Tibial nerve (tissue), 4 donors: ENCODE measurements at regions not wholly inside any gene's neighbourhood (a gene's known extent, or its start where the extent isn't known, plus 50 kb on each side); places are given as distances from the start of the nearest gene placed in this dataset.

Experiments
- EP300 ChIP-seq, 2 donors: sonication (generic); formaldehyde crosslinking; IDR thresholded peaks; one replicate each; pipeline ENCODE4 v1.6.1; 2017; ENCODE audit warnings: antibody characterized with exemption in 2 of 2, mild to moderate bottlenecking in 1 of 2
- TF ChIP-seq, protein P1 (sequence below), 5 experiments: fragments of 200-600 bp in 3 of 5; fragments of 450-650 bp in 2 of 5; sonication (generic) in 3 of 5; IDR thresholded peaks; one replicate each; pipeline ENCODE4 v1.5.1; 2016 to 2019; ENCODE audit warnings: antibody characterized with exemption in 5 of 5, mild to moderate bottlenecking in 3 of 5, moderate library complexity in 2 of 5

DNA sequence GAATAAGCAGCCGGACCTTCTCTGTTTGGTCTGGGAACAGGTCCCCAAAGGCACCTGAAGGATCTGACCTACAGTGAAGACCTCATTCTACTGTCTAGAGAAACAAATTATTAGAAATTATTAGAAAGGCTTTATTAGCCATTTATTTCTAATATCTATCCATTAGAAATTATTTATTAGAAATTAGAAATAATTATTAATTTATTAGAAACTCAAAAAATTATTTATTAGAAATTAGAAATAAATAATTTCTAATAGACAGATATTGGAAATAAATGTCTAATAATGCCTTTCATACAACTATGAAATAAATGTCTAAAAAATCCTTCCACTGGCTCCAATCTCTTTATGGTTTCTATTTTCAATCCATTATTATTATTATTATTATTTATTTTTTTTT is 285.7 kb upstream of the ERCC4 start:
- TF ChIP-seq, protein P1, sequence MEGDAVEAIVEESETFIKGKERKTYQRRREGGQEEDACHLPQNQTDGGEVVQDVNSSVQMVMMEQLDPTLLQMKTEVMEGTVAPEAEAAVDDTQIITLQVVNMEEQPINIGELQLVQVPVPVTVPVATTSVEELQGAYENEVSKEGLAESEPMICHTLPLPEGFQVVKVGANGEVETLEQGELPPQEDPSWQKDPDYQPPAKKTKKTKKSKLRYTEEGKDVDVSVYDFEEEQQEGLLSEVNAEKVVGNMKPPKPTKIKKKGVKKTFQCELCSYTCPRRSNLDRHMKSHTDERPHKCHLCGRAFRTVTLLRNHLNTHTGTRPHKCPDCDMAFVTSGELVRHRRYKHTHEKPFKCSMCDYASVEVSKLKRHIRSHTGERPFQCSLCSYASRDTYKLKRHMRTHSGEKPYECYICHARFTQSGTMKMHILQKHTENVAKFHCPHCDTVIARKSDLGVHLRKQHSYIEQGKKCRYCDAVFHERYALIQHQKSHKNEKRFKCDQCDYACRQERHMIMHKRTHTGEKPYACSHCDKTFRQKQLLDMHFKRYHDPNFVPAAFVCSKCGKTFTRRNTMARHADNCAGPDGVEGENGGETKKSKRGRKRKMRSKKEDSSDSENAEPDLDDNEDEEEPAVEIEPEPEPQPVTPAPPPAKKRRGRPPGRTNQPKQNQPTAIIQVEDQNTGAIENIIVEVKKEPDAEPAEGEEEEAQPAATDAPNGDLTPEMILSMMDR (IDR thresholded peaks at IDR 0.05) = no peak
- no peak for TF ChIP-seq EP300 (IDR thresholded peaks at IDR 0.05)
